Retina (tissue), 1 donor: ENCODE measurements at regions not wholly inside any gene's neighbourhood (a gene's known extent, or its start where the extent isn't known, plus 50 kb on each side); places are given as distances from the start of the nearest gene placed in this dataset.

Source experiments
- DNase-seq: peaks from one replicate; pipeline ENCODE4 v3.0.0-alpha.2; 2016

DNA sequence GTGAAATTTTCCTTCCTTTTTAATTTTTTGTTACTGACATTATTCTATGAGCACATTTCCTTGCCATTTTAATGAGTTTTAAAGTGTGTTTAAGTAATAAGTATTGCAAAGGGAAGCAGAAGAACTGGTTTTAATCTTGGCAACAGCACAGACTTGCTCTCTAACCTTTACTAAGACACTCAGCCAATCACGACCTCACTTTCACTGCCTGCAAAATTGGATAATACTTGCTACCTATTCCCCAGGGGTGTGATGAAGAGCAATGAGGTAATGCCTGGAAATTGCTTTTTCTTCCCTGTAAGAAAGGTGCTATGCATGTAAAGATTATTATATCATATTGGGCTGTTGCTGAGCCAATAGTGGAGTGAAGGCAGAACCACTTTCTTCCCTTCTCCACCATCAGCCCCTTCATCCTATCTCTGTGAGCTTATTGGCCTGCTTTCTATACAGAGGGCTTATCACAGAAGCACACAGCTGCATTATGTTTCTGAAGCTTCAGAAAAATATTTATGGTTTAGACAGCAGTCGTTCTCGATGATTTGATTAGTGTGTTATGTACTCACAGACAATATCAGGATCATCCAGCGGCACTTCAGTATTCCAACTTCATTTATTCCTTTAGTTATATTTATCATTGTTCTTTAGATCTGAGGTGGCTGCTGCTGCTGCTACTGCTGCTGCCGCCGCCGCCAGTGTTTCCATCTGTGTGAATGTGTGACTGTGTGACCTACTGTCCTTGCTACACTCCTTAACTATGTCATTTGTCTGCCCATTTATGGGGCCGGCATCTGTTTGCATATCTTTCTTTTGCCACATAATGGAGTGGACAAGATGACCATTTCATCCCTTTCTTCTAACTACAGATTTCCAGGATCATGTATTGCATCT lies 255.1 kb downstream of the C4orf33 start:
- DNase-seq: no peak

GRCh38 chr4:129352480-129352879 lies 256.5 kb downstream of the C4orf33 start:
- DNase-seq: no peak

- no peak for DNase-seq
Observed at GRCh38 chr4:129353490-129353889, 257.5 kb downstream of the C4orf33 start.

- DNase-seq: no peak
Observed at GRCh38 chr4:129355031-129355430, 259.1 kb downstream of the C4orf33 start.

- DNase-seq: no peak
Observed at GRCh38 chr4:129355516-129355915, 259.6 kb downstream of the C4orf33 start.

DNA sequence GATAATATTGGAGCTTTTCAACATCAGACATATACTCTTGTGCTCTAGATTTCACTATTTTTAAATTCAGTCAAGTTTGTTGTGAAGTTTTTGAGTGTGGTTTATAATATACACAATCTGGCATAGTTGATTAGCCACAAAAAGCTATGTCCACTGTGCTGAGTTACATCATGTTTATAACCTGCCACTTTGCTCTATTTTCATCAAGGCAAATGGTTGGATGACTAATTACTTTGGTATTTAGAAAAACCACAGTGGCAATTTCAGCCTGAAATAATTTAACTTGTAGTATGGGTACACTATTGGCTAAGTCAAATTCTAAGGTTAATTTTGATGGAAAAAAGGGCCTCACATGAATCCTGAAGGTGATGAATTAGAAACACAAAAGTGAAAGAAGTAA lies 262.6 kb downstream of the C4orf33 start:
- no peak for DNase-seq

- no peak for DNase-seq
Observed at GRCh38 chr4:129359461-129359860, 263.5 kb downstream of the C4orf33 start.

- DNase-seq: peak; percentile 63
Observed at GRCh38 chr4:129362691-129363274, 266.8 kb downstream of the C4orf33 start.

- peak; percentile 30 for DNase-seq
Observed at GRCh38 chr4:129364747-129365452, 268.9 kb downstream of the C4orf33 start.

- no peak for DNase-seq
Observed at GRCh38 chr4:129369361-129370010, 273.5 kb downstream of the C4orf33 start.

- no peak for DNase-seq
Observed at GRCh38 chr4:129371065-129371464, 275.1 kb downstream of the C4orf33 start.

DNA sequence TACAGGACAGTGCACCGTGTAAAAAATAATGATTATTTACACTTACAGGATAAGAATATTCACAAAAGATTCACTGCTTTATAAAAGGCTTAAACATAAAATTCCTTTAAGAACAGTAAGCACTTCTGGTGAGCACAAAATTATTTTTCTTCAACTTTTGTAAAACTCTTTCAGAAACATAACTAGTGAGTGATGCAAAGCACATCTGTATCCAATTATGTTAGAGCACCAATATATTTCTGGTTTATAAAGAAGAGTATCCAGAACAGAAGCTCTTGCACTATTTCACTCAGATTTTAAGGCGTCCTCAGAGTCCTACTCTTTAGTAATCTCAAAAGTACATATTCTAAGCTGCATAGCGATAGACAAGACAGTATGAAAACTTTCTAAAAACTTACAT lies 276.0 kb downstream of the C4orf33 start:
- no peak for DNase-seq

GRCh38 chr4:129377131-129377845 lies 281.3 kb downstream of the C4orf33 start:
- no peak for DNase-seq

DNA sequence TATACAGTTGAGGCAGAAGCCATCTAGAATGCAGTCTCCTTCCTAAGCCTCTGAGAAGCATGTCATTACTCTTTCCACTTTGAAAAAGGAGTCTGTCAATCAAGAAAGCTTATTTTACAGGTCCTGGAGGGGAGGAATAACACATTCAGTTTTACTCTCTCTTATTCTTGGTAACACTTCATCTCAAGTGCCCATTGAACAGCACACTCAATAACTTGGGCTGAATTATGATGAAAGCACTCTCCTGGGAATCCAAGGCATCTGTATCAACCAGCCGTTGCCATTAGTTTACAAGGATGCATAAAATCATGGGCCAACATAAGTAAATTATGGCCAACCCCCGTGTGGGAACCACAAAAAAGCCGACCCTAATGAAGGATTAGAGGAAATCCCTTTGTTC lies 282.4 kb downstream of the C4orf33 start:
- DNase-seq: no peak

- no peak for DNase-seq
Observed at GRCh38 chr4:129379429-129379828, 283.5 kb downstream of the C4orf33 start.

GRCh38 chr4:129384974-129385373 lies 289.0 kb downstream of the C4orf33 start:
- no peak for DNase-seq

DNA sequence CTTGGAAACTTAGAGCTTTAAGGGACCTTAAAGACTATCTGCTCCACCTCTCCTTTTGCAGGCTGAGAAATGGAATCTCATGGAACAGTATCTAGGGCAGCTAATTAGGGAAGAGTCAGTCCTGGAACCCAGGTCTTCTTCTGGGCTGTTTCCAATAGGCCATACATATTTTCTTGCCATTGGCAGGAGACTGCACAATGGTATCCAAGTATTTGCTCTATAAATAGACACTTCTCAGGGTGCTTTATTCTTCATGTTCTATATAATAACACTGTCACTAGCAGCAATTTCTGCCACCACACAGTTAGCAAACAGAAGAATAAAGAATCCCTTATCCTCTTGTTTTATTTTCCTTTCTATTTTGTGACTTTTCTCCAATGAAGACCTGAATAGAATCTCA lies 291.7 kb downstream of the C4orf33 start:
- DNase-seq: no peak

GRCh38 chr4:129393976-129394375 lies 298.0 kb downstream of the C4orf33 start:
- DNase-seq: no peak

- no peak for DNase-seq
Observed at GRCh38 chr4:129394635-129395034, 298.7 kb downstream of the C4orf33 start.

GRCh38 chr4:129403848-129404247 lies 307.9 kb downstream of the C4orf33 start:
- DNase-seq: no peak

DNA sequence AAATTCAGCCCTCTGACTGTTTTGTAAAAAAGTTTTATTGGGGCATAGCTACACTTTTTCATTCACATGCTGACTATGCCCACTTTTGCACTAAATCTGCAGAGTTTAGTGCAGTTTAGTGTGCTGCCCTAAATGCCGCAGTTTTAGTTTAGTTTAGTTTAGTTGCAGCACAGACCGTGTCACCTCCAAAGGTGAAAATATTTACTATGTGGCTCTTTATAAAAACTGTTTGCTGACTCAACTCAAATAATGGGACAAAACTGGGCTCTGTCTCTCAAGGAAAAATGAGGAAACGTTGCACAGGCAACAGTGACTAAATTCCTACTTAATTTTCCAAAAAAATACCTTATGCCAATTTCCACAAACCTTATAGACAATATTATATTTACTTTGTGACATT lies 314.2 kb downstream of the C4orf33 start:
- DNase-seq: no peak

- DNase-seq: no peak
Observed at GRCh38 chr4:129415004-129415403, 319.1 kb downstream of the C4orf33 start.

GRCh38 chr4:129420637-129421036 lies 324.7 kb downstream of the C4orf33 start:
- no peak for DNase-seq
